Loucy (cell line): ENCODE measurements at regions not wholly inside any gene's neighbourhood (a gene's known extent, or its start where the extent isn't known, plus 50 kb on each side); places are given as distances from the start of the nearest gene placed in this dataset.

Experiments used
- CTCF ChIP-seq: fragments of 200-600 bp; sonication (generic); conservative IDR thresholded peaks from 2 replicates; pipeline ENCODE4 v1.5.1; 2014; ENCODE audit warnings: mild to moderate bottlenecking, antibody characterized with exemption, low read length
- EZH2phosphoT487 ChIP-seq: fragments of 200-600 bp; IDR thresholded peaks from 2 replicates; pipeline ENCODE4 v1.6.1; 2018; ENCODE audit warnings: antibody characterized with exemption, mild to moderate bottlenecking, moderate library complexity, borderline replicate concordance

GRCh38 chr4:108398316-108398715 is 222.1 kb upstream of the RPL34 start:
- TF ChIP-seq CTCF: no peak
- TF ChIP-seq EZH2phosphoT487: no peak
